ENCODE measurements at regions not wholly inside any gene's neighbourhood (a gene's known extent, or its start where the extent isn't known, plus 50 kb on each side); places are given as distances from the start of the nearest gene placed in this dataset.

GRCh38 chr2:223532161-223532560, 70.0 kb downstream of the SCG2 start:
- H4K20me1 ChIP-seq (ENCODE audit: insufficient read depth, low read length), result no peaks in the 10 kb centered on the region
- no peak overlapping the region for H4K8ac ChIP-seq (ENCODE audit: low read depth in 2 of 2, low read length in 2 of 2)
- H4K5ac ChIP-seq (ENCODE audit: low read depth, low read length), result no peak overlapping the region
- no peak overlapping the region for H3K4ac ChIP-seq (ENCODE audit: low read depth, low read length)
- H3K4me1 ChIP-seq (ENCODE audit: control insufficient read depth, insufficient read depth, low read length), result no peaks in the 10 kb centered on the region
- H2AFZ ChIP-seq (replicated peaks; ENCODE audit: low read length, poor library complexity), result no peak overlapping the region
- H2AK9ac ChIP-seq (replicated peaks; ENCODE audit: low read depth, low read length, poor library complexity), result no peak overlapping the region
- WGBS, 2 experiments (ENCODE audit: extremely low coverage in 2 of 2, insufficient read length in 1 of 2), result no CpG with 5 or more reads among the region's 2 CpGs
- H3K14ac ChIP-seq (replicated peaks; ENCODE audit: low read depth, low read length), result no peak overlapping the region
- H3K4me2 ChIP-seq (ENCODE audit: low read depth, low read length), result no peak overlapping the region
- no peak overlapping the region for H2AK5ac ChIP-seq (ENCODE audit: low read depth, low read length)
- no peak for TF ChIP-seq ELK1 (IDR thresholded peaks at IDR 0.05; ENCODE audit: borderline replicate concordance, low read depth, low read length)
- TF ChIP-seq FOS (IDR thresholded peaks at IDR 0.05; ENCODE audit: low read depth, low read length), result no peak
- no peak for TF ChIP-seq RAD21 (IDR thresholded peaks at IDR 0.05; ENCODE audit: low read length)
- 0 out of 2 replicates have a peak, but pooled peaks have one; percentile 29 for TF ChIP-seq NFE2L2 (IDR thresholded peaks at IDR 0.05; ENCODE audit: low read depth, low read length)
- TF ChIP-seq CTCF (conservative IDR thresholded peaks at IDR 0.05; ENCODE audit: low read depth, low read length), result no peak
- no peak for TF ChIP-seq SMC3 (IDR thresholded peaks at IDR 0.05; ENCODE audit: low read depth, low read length)
- TF ChIP-seq MXI1 (IDR thresholded peaks at IDR 0.05; ENCODE audit: borderline replicate concordance, low read depth, low read length), result no peak
- H3K36me3 ChIP-seq (ENCODE audit: control insufficient read depth, insufficient read depth, low read length), result no peaks in the 10 kb centered on the region
- no peaks in the 10 kb centered on the region for H3K9me1 ChIP-seq (ENCODE audit: insufficient read depth, low read length)
- no peak overlapping the region for H3K18ac ChIP-seq (ENCODE audit: low read depth, low read length)
- ATAC-seq (ENCODE audit: low read depth) (peak; percentile 29; the same call in 1 of the 2 replicates), DNase-seq (peak; percentile 19)
- ChIA-PET POLR2A (ENCODE audit: unreplicated experiment) (no interaction called here), CTCF (interaction anchor here (0.6 to 0.9 kb wide), 2 partner anchors 75 to 406 kb away, joined by 3 read pairs; no protein-coding TSS in a partner anchor)
- H2BK15ac ChIP-seq (ENCODE audit: low read depth, low read length), result no peak overlapping the region
- H3K9me3 ChIP-seq (ENCODE audit: control insufficient read depth, insufficient read depth, low read length), result no peaks in the 10 kb centered on the region
- H3K9ac ChIP-seq (ENCODE audit: low read depth, low read length), result no peak overlapping the region
- H2BK120ac ChIP-seq (ENCODE audit: low read depth, low read length), result no peak overlapping the region
- H3K56ac ChIP-seq (ENCODE audit: extremely low read depth, insufficient read depth, low read length), result no peak overlapping the region
- H2BK20ac ChIP-seq (ENCODE audit: low read depth, low read length), result no peak overlapping the region
- intact Hi-C loops (cut with micrococcal nuclease) (no loop called here), dilution Hi-C loops (cut with HindIII; ENCODE audit: low sequenced_read_pairs, unreplicated experiment) (no loop called here), in situ Hi-C loops (cut with MboI; ENCODE audit: low sequenced_read_pairs) (no loop called here)
- no peak overlapping the region for H2BK5ac ChIP-seq (ENCODE audit: low read depth, low read length, poor library complexity, severe bottlenecking)
- no peaks in the 10 kb centered on the region for H3K79me1 ChIP-seq (ENCODE audit: low read depth in 1 of 2, low read length in 2 of 2)
- no TSS peak for BruUV-seq (replicated peaks)
- H4K91ac ChIP-seq (ENCODE audit: insufficient read depth, low read depth, low read length), result no peak overlapping the region
- H3K23ac ChIP-seq (ENCODE audit: low read depth, low read length), result no peak overlapping the region
- no peak overlapping the region for H3K27ac ChIP-seq (ENCODE audit: insufficient read depth, low read length)
- no peak overlapping the region for H3K4me3 ChIP-seq (ENCODE audit: insufficient read depth, low read depth, low read length)
- H3K27me3 ChIP-seq (ENCODE audit: control insufficient read depth, insufficient read depth, low read length), result peaks cover 4% of the 10 kb centered on the region

All from IMR-90 (cell line).